Lower lobe of right lung (tissue), 2 donors: ENCODE measurements at regions not wholly inside any gene's neighbourhood (a gene's known extent, or its start where the extent isn't known, plus 50 kb on each side); places are given as distances from the start of the nearest gene placed in this dataset.

Experiments used
- ATAC-seq, 2 donors: fragments of 200-7000 bp; cut with Tn5 transposase; one replicate each; pipeline ENCODE4 v1.9.1; 2020 to 2022; ENCODE audit warnings: mild to moderate bottlenecking in 2 of 2, moderate library complexity in 2 of 2
- DNase-seq: peaks from one replicate; pipeline ENCODE4 v3.0.0-alpha.2; 2020
- H3K27ac ChIP-seq: fragments of 200-600 bp; one replicate; pipeline ENCODE4 v1.8.0; 2022
- H3K27me3 ChIP-seq: fragments of 200-600 bp; one replicate; pipeline ENCODE4 v1.8.0; 2022; ENCODE audit warnings: low read depth
- H3K36me3 ChIP-seq: fragments of 200-600 bp; one replicate; pipeline ENCODE4 v1.8.0; 2022; ENCODE audit warnings: mild to moderate bottlenecking
- H3K4me1 ChIP-seq: fragments of 200-600 bp; one replicate; pipeline ENCODE4 v1.8.0; 2022
- H3K4me3 ChIP-seq: fragments of 200-600 bp; one replicate; pipeline ENCODE4 v1.8.0; 2022; ENCODE audit warnings: mild to moderate bottlenecking
- H3K9me3 ChIP-seq: fragments of 200-600 bp; one replicate; pipeline ENCODE4 v1.8.0; 2022
- intact Hi-C: fragments of 100-400 bp; cut with DNase I; formaldehyde crosslinking; loops from one replicate; pipeline ENCODE4 v1.11.0; 2022
- TF ChIP-seq, protein P1 (sequence below): fragments of 200-600 bp; IDR thresholded peaks from one replicate; pipeline ENCODE4 v1.8.0; 2022; ENCODE audit warnings: antibody characterized with exemption, mild to moderate bottlenecking
- donor health status: DM: no; HTN: yes; CAD: no; lungs with severe emphysema.

DNA sequence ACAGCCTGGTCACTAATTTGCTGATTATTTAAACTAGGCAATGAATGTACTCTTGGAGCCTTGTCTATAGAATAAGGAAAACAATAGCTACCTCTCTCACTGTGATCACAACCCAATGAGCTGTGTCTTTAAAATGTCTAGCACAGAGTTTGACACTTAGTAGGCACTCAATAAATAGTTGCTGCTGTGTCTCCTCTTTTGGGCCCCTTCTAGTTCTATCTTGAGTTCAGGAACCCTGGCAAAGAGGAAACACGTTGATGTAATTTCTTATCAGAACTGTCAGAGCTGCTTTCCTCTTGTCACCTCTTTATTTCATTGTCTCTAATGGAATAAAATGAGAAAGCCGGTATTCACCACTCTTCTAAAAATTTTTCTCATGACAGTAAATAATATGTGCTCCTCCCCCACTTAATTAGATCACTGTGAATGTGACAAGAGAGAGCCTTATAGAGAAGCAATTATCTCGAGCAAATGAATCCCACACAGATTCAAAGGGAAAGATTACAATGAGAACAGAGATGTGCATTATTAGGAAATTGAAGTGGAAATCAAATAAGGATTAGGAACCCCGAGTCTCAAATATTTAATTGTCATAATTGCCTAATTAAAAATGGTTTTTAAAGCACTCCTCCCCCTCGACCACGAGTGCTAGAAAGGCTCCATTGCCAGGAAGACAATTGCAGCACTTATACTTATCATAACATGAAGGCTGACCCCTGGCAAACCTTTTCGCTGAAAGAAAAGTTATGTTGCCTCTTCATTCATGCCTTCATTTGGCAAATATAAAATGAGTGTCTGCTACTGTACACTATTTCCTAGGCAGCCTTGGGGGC lies 175.0 kb upstream of the BDNF start:
- Histone ChIP-seq H3K36me3 (no peaks in the 10 kb centered on the region), H3K4me3 (no peak overlapping the region), H3K9me3 (no peaks in the 10 kb centered on the region), H3K27me3 (no peaks in the 10 kb centered on the region), H3K27ac (no peak overlapping the region), H3K4me1 (no peaks in the 10 kb centered on the region)
- ATAC-seq (no peak), DNase-seq (no peak)
- TF ChIP-seq, protein P1, sequence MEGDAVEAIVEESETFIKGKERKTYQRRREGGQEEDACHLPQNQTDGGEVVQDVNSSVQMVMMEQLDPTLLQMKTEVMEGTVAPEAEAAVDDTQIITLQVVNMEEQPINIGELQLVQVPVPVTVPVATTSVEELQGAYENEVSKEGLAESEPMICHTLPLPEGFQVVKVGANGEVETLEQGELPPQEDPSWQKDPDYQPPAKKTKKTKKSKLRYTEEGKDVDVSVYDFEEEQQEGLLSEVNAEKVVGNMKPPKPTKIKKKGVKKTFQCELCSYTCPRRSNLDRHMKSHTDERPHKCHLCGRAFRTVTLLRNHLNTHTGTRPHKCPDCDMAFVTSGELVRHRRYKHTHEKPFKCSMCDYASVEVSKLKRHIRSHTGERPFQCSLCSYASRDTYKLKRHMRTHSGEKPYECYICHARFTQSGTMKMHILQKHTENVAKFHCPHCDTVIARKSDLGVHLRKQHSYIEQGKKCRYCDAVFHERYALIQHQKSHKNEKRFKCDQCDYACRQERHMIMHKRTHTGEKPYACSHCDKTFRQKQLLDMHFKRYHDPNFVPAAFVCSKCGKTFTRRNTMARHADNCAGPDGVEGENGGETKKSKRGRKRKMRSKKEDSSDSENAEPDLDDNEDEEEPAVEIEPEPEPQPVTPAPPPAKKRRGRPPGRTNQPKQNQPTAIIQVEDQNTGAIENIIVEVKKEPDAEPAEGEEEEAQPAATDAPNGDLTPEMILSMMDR = no peak
- intact Hi-C loops = no loop called here

DNA sequence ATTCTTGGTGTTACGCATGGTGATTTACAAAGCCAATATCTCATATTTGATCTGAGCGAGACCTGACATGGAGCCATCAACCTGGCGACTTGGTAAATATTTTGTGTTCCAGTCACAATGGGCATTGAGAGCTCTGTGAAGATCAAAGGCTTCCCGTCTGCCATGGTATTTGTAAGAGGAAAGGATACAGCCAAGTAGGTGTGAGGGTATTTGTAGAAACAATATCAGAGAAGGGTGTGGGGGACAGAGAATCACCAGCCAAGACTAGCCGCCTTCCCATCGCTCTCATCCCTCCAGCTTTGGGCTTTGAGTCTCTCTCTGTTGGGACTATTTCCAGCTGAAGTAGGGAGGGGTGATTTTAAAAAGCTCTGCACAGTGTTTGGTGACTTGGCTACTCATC lies 173.4 kb upstream of the BDNF start:
- Histone ChIP-seq H3K27me3 (no peaks in the 10 kb centered on the region), H3K36me3 (no peaks in the 10 kb centered on the region), H3K9me3 (no peaks in the 10 kb centered on the region), H3K4me3 (no peak overlapping the region), H3K27ac (no peak overlapping the region), H3K4me1 (no peaks in the 10 kb centered on the region)
- no peak for ATAC-seq
- TF ChIP-seq, protein P1 = no peak
- intact Hi-C loops = no loop called here
- DNase-seq = no peak

DNA sequence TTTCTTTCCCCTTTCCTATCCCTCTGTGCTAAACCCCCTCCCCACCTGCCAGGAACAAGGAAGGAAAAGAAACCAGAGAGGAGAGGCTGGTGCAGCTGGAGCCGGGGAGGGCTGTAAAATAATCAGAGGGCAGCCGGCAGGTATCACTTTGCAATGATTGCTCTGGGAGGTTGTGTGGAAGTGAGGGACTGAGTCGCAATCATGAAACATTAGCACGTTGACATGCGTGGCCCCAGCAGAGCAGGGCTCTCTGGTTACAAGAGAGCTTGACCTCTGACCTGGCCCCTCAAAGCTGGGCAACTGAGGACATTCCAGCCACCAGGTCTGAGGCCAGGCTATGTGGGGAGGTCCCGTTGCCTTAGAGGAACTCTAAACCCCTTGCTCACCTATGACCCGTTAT lies 170.8 kb upstream of the BDNF start:
- Histone ChIP-seq H3K36me3 (no peaks in the 10 kb centered on the region), H3K27me3 (no peaks in the 10 kb centered on the region), H3K9me3 (no peaks in the 10 kb centered on the region), H3K4me3 (no peak overlapping the region), H3K27ac (no peak overlapping the region), H3K4me1 (no peaks in the 10 kb centered on the region)
- intact Hi-C loops = no loop called here
- DNase-seq (no peak), ATAC-seq (no peak)
- TF ChIP-seq, protein P1 = no peak

DNA sequence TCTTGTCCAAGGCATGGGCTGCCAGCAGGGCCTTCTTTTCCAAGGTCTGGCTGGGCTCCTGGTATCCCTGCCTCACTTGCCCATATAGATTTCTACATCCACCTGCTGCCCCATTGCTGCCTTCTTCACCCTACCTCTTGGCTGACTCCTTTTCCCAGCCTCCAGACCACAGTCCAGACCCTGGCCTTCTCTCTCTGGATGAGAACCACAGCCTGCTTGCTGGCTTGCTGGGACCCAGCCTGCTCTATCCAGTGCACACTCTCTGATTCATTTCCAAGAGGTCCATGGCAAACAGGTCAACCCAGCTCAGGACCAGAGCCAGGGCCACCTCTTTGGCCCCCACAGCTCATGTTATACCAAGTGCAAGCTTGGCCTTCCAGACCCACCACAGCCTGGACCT lies 169.4 kb upstream of the BDNF start:
- Histone ChIP-seq H3K36me3 (no peaks in the 10 kb centered on the region), H3K4me3 (no peak overlapping the region), H3K9me3 (no peaks in the 10 kb centered on the region), H3K4me1 (no peaks in the 10 kb centered on the region), H3K27me3 (no peaks in the 10 kb centered on the region), H3K27ac (no peak overlapping the region)
- TF ChIP-seq, protein P1 = no peak
- ATAC-seq (no peak), DNase-seq (no peak)
- intact Hi-C loops = no loop called here

DNA sequence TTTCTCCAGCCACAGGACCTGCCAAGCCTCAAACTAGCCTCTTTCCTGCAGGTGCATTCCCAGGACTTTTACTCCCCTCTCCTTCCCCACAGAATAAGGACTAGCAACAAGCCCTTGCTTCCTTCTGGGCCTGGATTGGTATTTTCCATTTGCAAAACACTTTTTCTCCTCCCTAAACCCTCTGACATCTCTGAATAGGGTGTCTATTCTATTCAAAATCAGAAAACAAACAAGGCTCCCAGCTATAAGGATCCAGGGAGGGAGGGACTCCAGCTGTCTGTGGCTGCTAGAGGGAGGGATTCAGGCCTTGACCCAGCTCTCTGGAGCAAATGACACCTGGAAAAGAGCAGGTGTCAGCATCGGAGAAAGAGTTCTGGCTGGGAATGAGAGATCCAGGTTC lies 168.5 kb upstream of the BDNF start:
- intact Hi-C loops = no loop called here
- TF ChIP-seq, protein P1 = no peak
- no peak overlapping the region for H3K4me3 ChIP-seq
- no peak overlapping the region for H3K27ac ChIP-seq
- no peaks in the 10 kb centered on the region for H3K9me3 ChIP-seq
- H3K36me3 ChIP-seq = no peaks in the 10 kb centered on the region
- H3K27me3 ChIP-seq = no peaks in the 10 kb centered on the region
- H3K4me1 ChIP-seq = no peaks in the 10 kb centered on the region
- ATAC-seq = no peak
- no peak for DNase-seq
